CD14-positive monocyte (primary cell): ENCODE measurements at regions not wholly inside any gene's neighbourhood (a gene's known extent, or its start where the extent isn't known, plus 50 kb on each side); places are given as distances from the start of the nearest gene placed in this dataset.
A peak's percentile ranks its signal among the peaks of the same experiment; 100 is the strongest.

Source experiments
- DNase-seq, 3 donors: peaks; one replicate each; pipeline ENCODE4 v3.0.0-alpha.2; 2011 to 2022
- H2AFZ ChIP-seq: 2 replicates; pipeline ENCODE4 v1.6.0; 2012; ENCODE audit warnings: mild to moderate bottlenecking, low read depth, low read length, inconsistent platforms; ENCODE audit not compliant: insufficient read depth, poor library complexity, severe bottlenecking
- H3K27ac ChIP-seq, 2 donors: 1 replicate in 1 of 2; 2 replicates in 1 of 2; pipeline ENCODE4 v1.5.1; 2012 to 2013; ENCODE audit warnings: low read length in 2 of 2, control low read depth in 1 of 2, inconsistent platforms in 1 of 2, low read depth in 1 of 2, mild to moderate bottlenecking in 1 of 2
- H3K27me3 ChIP-seq, 2 donors: one replicate each; pipeline versions ENCODE4 v1.6.0 to v1.6.1; 2011 to 2013; ENCODE audit warnings: low read length in 2 of 2; ENCODE audit not compliant: control insufficient read depth in 2 of 2, insufficient read depth in 2 of 2
- H3K36me3 ChIP-seq, 2 donors: replicated peaks in 1 of 2; 1 replicate in 1 of 2; 2 replicates in 1 of 2; pipeline versions ENCODE4 v1.5.1 to v1.6.1; 2012 to 2013; ENCODE audit warnings: low read length in 2 of 2, control low read depth in 1 of 2, inconsistent platforms in 1 of 2, mild to moderate bottlenecking in 1 of 2; ENCODE audit not compliant: insufficient read depth in 2 of 2, control insufficient read depth in 1 of 2
- H3K4me1 ChIP-seq, 2 donors: 1 replicate in 1 of 2; 2 replicates in 1 of 2; pipeline versions ENCODE4 v1.5.1 to v1.6.1; 2012 to 2013; ENCODE audit warnings: low read length in 2 of 2, control low read depth in 1 of 2, inconsistent platforms in 1 of 2, mild to moderate bottlenecking in 1 of 2, moderate library complexity in 1 of 2; ENCODE audit not compliant: insufficient read depth in 2 of 2, control insufficient read depth in 1 of 2
- H3K4me2 ChIP-seq: replicated peaks from 2 replicates; pipeline ENCODE3; 2012; ENCODE audit warnings: low read length, moderate library complexity, mild to moderate bottlenecking; ENCODE audit not compliant: poor library complexity, severe bottlenecking; ENCODE audit errors: extremely low read depth
- H3K4me3 ChIP-seq, 3 experiments: fragments of 200-600 bp in 1 of 3; sonication (generic) in 1 of 3; replicated peaks in 1 of 3; 1 replicate in 2 of 3; 2 replicates in 1 of 3; pipeline ENCODE4 v1.5.1; 2011 to 2013; ENCODE audit warnings: low read length in 3 of 3, mild to moderate bottlenecking in 3 of 3, control low read depth in 2 of 3, low read depth in 2 of 3, inconsistent platforms in 1 of 3, moderate library complexity in 1 of 3
- H3K79me2 ChIP-seq: 2 replicates; pipeline ENCODE4 v1.6.0; 2012; ENCODE audit warnings: mild to moderate bottlenecking, control low read depth, inconsistent platforms, low read length, moderate library complexity; ENCODE audit not compliant: insufficient read depth
- H3K9ac ChIP-seq: 2 replicates; pipeline ENCODE4 v1.6.0; 2017; ENCODE audit warnings: low read length, mild to moderate bottlenecking; ENCODE audit not compliant: insufficient read depth, poor library complexity, severe bottlenecking
- H3K9me3 ChIP-seq, 2 donors: replicated peaks in 1 of 2; 1 replicate in 1 of 2; 2 replicates in 1 of 2; pipeline versions ENCODE4 v1.5.1 to v1.6.1; 2012 to 2013; ENCODE audit warnings: low read length in 2 of 2, control low read depth in 1 of 2; ENCODE audit not compliant: control insufficient read depth in 1 of 2, insufficient read depth in 1 of 2
- H4K20me1 ChIP-seq: 2 replicates; pipeline ENCODE4 v1.6.0; 2012; ENCODE audit warnings: mild to moderate bottlenecking, low read length, control low read depth, moderate library complexity; ENCODE audit not compliant: insufficient read depth
- H3K27ac Mint-ChIP-seq, 7 donors: one replicate each; pipeline ENCODE4 v1.8.0; 2020; ENCODE audit warnings: mild to moderate bottlenecking in 7 of 7, mixed read lengths in 7 of 7, moderate library complexity in 6 of 7, inconsistent platforms in 2 of 7
- H3K27me3 Mint-ChIP-seq, 3 donors: one replicate each; pipeline ENCODE4 v1.8.0; 2021 to 2022; ENCODE audit warnings: low read depth in 3 of 3, mild to moderate bottlenecking in 3 of 3, mixed read lengths in 3 of 3, moderate library complexity in 3 of 3, inconsistent platforms in 1 of 3
- H3K36me3 Mint-ChIP-seq, 2 donors: one replicate each; pipeline ENCODE4 v1.8.0; 2020; ENCODE audit warnings: mixed read lengths in 2 of 2, inconsistent platforms in 1 of 2, mild to moderate bottlenecking in 1 of 2
- H3K4me1 Mint-ChIP-seq: one replicate; pipeline ENCODE4 v1.8.0; 2020; ENCODE audit warnings: mild to moderate bottlenecking, mixed read lengths
- H3K4me3 Mint-ChIP-seq, 2 donors: one replicate each; pipeline ENCODE4 v1.8.0; 2020; ENCODE audit warnings: mild to moderate bottlenecking in 2 of 2, mixed read lengths in 2 of 2, moderate library complexity in 1 of 2
- H3K9me3 Mint-ChIP-seq, 7 donors: one replicate each; pipeline ENCODE4 v1.8.0; 2020 to 2022; ENCODE audit warnings: mixed read lengths in 7 of 7, mild to moderate bottlenecking in 6 of 7, moderate library complexity in 6 of 7, inconsistent platforms in 2 of 7
- CTCF ChIP-seq: fragments of 200-600 bp; IDR thresholded peaks from one replicate; pipeline ENCODE4 v1.8.0; 2022; ENCODE audit warnings: antibody characterized with exemption, mild to moderate bottlenecking
- WGBS: methylation state at CpG from one replicate; pipeline ENCODE4 v1.1.5; 2013; ENCODE audit warnings: missing lambda C conversion rate; ENCODE audit not compliant: insufficient coverage; 5-methylcytosine and 5-hydroxymethylcytosine counted together
- intact Hi-C, 2 donors: fragments of 100-400 bp; cut with micrococcal nuclease; formaldehyde crosslinking; loops; one replicate each; pipeline versions ENCODE4 v1.15.0 to v1.15.1; 2023

GRCh38 chr10:78832281-78832680 is 236.5 kb upstream of the ZMIZ1 start:
- Histone ChIP-seq H3K9me3 (peaks cover 7 to 11% of the 10 kb centered on the region in 2 donors), H3K27me3 (no peaks in the 10 kb centered on the region), H3K27ac (no peak overlapping the region), H4K20me1 (no peaks in the 10 kb centered on the region), H3K9ac (no peak overlapping the region), H3K36me3 (no peaks in the 10 kb centered on the region), H3K4me3 (no peak overlapping the region), H2AFZ (no peak overlapping the region), H3K4me2 (no peak overlapping the region), H3K4me1 (peaks cover 7 to 8% of the 10 kb centered on the region in 2 donors), H3K79me2 (no peaks in the 10 kb centered on the region)
- Mint-ChIP-seq H3K9me3 (peaks cover 6 to 28% (median 14%) of the 10 kb centered on the region in 7 donors), H3K4me1 (peaks cover 11% of the 10 kb centered on the region), H3K4me3 (no peak overlapping the region), H3K27me3 (peaks cover 2 to 4% (median 3%) of the 10 kb centered on the region in 3 donors), H3K27ac (no peak overlapping the region), H3K36me3 (no peaks in the 10 kb centered on the region)
- DNase-seq = no peak
- intact Hi-C loops = no loop called here
- no peak for TF ChIP-seq CTCF
- WGBS = 83% methylated on average over 2 of the region's 2 CpGs

GRCh38 chr10:78838141-78838657 is 230.6 kb upstream of the ZMIZ1 start:
- no peaks in the 10 kb centered on the region for H3K79me2 ChIP-seq
- peaks cover 7 to 8% of the 10 kb centered on the region in 2 donors for H3K4me1 ChIP-seq
- no peaks in the 10 kb centered on the region for H3K36me3 ChIP-seq
- H3K4me1 Mint-ChIP-seq = peaks cover 11% of the 10 kb centered on the region
- no peaks in the 10 kb centered on the region for H4K20me1 ChIP-seq
- TF ChIP-seq CTCF = no peak
- 95% methylated on average over 2 of the region's 5 CpGs for WGBS
- H3K9ac ChIP-seq = no peak overlapping the region
- peak overlapping the region in 1 of 7 donors; percentile 25 for H3K27ac Mint-ChIP-seq
- intact Hi-C loops = no loop called here
- DNase-seq = no peak
- no peaks in the 10 kb centered on the region for H3K9me3 ChIP-seq
- no peak overlapping the region for H2AFZ ChIP-seq
- H3K4me3 Mint-ChIP-seq = no peak overlapping the region
- H3K4me2 ChIP-seq = no peak overlapping the region
- no peak overlapping the region for H3K4me3 ChIP-seq
- H3K27me3 Mint-ChIP-seq = peaks cover 1 to 5% (median 2%) of the 10 kb centered on the region in 3 donors
- no peaks in the 10 kb centered on the region for H3K36me3 Mint-ChIP-seq
- H3K9me3 Mint-ChIP-seq = peaks cover 0 to 12% (median 7%) of the 10 kb centered on the region in 7 donors
- no peak overlapping the region for H3K27ac ChIP-seq
- H3K27me3 ChIP-seq = no peaks in the 10 kb centered on the region
